HG03095 (cell line): ENCODE measurements at regions not wholly inside any gene's neighbourhood (a gene's known extent, or its start where the extent isn't known, plus 50 kb on each side); places are given as distances from the start of the nearest gene placed in this dataset.

Experiments used
- ATAC-seq: cut with Tn5 transposase; IDR thresholded peaks from one replicate; pipeline ENCODE4 v1.9.1; 2021; ENCODE audit warnings: moderate library complexity; ENCODE audit not compliant: unreplicated experiment

DNA sequence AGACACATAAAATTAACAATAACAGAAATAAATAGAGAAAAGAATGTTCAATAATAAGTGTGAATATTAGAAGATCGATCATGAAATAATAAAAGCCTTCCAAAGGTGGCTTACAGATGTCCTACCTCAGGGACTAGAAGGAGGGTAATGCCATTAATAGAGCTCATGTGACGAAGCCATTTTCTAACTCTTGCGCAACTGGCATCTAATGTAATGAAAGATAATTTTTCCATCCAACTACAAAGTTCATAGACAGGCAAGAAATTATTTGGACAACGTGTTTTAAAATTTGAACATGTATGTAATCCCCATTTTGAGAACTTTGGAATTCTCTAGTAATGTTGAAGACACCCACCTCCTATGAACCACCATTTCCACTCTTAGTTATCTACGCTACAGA lies 1394.3 kb upstream of the LRRTM3 start:
- no peak for ATAC-seq

DNA sequence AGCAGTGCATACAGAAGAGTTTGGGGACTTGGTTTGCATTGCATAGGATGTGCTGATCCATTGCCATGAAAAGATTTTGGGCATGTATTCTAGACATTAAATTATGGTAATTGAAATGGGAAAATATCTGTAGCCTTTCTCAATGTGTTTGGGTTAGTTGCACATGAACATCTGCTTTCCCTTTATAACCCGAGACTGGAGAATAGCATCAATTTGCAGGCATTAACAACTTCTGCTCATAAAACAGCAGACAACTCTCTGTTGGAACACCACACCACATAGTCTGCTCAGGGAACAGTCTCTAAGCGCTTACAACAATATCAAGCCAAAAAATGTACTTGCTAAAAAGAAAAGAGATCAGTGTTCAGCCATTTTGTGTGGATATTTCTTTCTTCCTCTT lies 1391.1 kb upstream of the LRRTM3 start:
- ATAC-seq, result no peak

DNA sequence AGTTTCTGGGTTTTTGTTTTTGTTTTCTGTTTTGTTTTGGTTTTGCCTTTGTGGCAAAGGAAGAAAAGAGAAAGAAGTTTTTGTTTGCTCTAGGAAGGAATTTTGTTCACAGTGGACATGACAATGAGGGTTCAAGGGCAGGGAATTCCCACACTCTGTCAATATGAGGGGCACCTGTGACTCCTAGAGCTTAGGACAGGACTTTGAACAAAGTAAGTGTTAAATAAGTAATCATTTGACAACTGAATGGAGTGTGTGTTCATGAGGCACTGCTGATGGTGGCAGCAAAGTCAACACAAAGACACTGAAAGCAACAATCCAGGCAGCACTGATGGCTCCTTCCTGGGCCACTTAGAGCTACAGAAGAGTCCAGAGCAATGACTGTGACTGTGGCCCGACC lies 1381.1 kb upstream of the LRRTM3 start:
- ATAC-seq, result no peak

- ATAC-seq, result no peak
Measured at GRCh38 chr10:65548001-65548400, 1377.8 kb upstream of the LRRTM3 start.

DNA sequence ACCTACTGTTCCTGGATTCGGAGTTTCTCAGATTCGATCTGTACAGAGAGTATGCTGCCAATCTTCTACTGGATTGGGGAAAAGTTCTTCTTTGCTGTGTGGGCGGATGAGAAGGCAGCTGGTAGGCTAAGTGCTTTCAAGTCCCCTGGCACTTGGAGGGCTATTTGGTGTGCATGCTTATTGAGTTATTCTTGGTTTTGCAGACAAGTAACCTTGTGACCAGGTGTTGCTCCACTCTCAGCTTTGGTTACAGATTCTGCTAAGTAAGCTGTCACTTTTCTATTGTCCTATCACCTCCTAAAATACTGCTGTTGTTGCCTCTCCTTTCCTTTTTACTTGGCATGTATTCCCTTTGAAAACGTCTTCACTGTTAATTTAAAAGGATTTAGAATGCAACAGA lies 1375.1 kb upstream of the LRRTM3 start:
- ATAC-seq, result no peak

- no peak for ATAC-seq
Measured at GRCh38 chr10:65555192-65555591, 1370.6 kb upstream of the LRRTM3 start.

- ATAC-seq, result no peak
Measured at GRCh38 chr10:65556006-65556405, 1369.8 kb upstream of the LRRTM3 start.

GRCh38 chr10:65559369-65559768 lies 1366.5 kb upstream of the LRRTM3 start:
- no peak for ATAC-seq

GRCh38 chr10:65565246-65565645 lies 1360.6 kb upstream of the LRRTM3 start:
- ATAC-seq, result no peak

DNA sequence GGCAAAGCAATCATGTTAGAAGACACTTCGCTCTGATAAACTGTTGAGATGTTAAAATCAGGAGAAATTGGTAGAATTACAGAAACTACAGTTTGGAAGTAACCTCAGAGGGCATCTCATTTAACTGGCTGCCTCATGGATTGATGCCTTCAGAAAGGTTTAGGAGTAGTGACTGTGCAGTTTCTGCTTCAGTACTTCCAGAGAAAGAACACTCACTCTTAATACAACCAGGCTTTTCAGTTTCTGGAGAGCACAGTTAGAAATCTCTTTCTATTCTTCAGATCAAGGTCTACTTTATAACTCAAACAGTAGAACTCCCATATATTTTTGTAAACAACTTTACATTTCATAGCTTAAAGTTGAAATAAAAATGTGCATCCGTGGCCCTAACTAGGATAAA lies 1358.9 kb upstream of the LRRTM3 start:
- ATAC-seq, result no peak

GRCh38 chr10:65570143-65571010 lies 1355.5 kb upstream of the LRRTM3 start:
- ATAC-seq, result no peak

DNA sequence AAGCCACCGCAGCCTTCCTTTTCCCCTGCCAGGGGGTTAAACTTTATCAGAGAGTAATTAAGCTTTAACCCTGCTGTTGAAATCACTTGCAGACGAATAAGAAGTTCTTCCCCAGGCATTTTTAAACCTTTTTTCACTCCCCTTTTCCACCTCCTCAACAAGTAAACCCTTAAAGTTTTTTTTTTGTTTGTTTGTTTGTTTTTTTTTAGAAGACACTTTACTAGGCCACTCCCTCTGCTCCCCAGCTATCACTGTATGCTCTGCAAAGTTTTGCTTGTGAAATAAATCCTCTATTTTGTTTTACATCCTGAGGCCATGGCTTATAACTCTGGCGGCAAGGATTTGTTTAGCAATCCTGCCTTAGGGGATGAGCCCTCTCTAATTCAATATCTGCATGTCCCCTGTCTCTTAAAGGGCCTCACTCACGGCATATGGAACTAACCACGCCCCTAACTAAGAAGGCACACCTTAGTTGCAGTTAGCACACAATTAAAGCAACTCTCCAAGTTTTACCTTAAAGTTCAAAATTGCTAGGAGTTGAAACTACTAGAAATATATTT lies 1354.7 kb upstream of the LRRTM3 start:
- no peak for ATAC-seq

DNA sequence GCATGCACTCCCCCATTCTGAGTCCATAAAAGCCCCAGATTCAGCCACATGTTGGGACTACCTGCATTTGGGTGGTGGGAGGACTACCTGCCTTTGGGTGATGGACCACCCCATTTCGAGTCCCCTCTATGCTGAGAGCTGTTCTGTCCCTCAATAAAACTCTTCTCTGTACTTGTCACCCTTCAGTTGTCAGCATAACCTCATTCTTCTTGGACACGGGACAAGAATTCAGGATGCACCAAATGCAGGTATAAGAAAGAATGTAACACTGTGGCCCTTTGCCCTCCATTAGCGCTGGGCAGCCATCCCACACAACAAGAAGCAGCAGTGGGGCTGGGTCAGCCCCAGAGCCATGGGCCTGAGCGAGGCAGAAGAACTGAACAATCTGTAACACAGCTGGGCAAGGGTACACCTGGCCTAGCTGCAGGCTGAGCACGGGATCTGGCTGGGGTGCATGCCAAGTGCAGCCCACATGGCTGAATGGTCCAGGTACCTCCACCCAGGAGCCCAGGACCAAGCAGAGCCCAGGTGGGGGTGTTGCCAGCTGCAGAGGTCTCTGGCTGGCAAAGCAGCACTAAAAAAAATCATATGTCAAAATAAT lies 1344.3 kb upstream of the LRRTM3 start:
- ATAC-seq, result no peak

DNA sequence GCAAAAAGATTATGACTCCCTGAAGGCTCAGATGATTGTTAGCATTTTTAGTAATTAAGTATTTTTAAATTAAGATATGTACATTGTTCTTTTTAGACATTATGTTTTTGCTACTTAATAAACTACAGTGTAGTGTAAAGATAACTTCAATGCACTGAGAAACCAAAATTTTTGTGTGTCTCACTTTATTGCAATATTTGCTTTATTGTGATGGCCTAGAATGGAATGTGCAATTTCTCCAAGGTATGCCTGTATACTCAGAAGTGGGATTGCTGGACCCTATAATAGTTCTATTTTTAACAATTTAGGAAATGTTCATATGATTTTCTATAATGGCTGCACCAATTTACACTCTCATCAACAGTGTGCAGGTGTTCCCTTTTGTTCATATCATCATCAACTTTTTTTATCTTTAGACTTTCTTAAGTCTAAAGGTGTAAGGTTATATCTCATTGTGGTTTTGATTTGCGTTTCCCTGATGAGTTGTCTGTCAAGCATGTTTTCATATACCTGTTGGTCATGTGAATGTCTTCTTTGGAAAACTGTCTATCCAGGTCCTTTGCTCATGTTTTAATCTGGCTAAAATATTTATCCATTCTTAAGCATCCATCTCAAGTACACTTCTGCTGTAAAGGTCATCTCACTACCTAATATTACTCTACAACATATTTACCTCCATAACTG lies 1323.5 kb upstream of the LRRTM3 start:
- no peak for ATAC-seq

GRCh38 chr10:65611592-65611991 lies 1314.2 kb upstream of the LRRTM3 start:
- no peak for ATAC-seq

- no peak for ATAC-seq
Measured at GRCh38 chr10:65614956-65615565, 1310.8 kb upstream of the LRRTM3 start.

GRCh38 chr10:65618126-65618525 lies 1307.7 kb upstream of the LRRTM3 start:
- ATAC-seq, result no peak

- ATAC-seq, result no peak
Measured at GRCh38 chr10:65620404-65621048, 1305.3 kb upstream of the LRRTM3 start.

DNA sequence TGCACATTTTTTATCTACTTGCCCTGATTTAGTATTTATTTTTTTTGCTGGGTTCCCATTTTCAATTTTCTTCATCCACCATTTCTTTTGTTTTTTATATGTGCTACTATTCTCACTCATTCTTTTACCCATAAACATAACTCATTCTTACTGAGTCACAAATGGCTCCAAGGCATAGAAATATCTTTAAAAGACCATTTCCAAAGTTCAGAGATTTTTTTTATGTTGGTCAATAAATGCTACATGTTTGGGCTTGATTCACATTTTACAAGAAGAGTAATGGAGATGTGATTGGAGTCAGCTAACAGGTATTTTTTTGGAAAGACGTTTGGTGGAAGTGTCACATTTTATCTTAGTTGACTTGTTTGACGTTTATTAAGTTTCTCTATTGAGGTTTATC lies 1303.2 kb upstream of the LRRTM3 start:
- no peak for ATAC-seq

DNA sequence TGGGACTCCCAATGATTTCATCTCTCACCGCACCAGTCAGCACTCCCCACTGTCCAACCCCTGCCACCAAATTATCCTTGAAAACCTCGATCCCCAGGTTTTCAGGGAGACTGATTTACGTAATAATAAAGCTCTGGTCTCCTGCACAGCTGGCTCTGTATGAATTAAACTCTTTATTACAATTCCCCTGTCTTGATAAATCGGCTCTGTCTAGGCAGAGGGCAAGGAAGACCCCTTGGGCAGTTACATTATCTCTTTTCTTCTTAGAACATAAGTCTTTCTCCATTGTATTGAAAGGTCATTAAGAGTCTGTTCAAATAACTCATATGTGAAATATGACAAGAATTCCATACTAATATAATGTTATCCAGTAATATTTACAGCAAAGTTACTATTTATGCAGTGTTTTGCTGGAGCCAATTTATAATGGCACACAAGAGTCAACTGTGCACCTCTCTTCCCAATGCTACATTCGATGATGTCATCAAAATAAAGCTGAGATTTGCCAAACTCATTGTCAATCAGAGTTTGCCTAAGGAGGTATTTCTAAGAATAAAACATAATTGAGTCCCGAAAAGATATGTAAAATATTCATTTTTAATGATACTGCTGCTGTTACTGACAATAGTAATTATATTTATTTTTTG lies 1297.2 kb upstream of the LRRTM3 start:
- no peak for ATAC-seq
